Body of pancreas (tissue), 4 donors: ENCODE measurements at regions not wholly inside any gene's neighbourhood (a gene's known extent, or its start where the extent isn't known, plus 50 kb on each side); places are given as distances from the start of the nearest gene placed in this dataset.

Experiments
- ATAC-seq: fragments of 150-250 bp; one replicate; pipeline ENCODE4 v1.9.1; 2016
- DNase-seq, 4 donors: peaks; one replicate each; pipeline ENCODE4 v3.0.0-alpha.2; 2019
- H3K27ac ChIP-seq, 4 donors: fragments of 200-600 bp; sonication (generic); 1 replicate in 3 of 4; 2 replicates in 1 of 4; pipeline versions ENCODE4 v1.5.1 to v1.6.1; 2016 to 2019; ENCODE audit warnings: mild to moderate bottlenecking in 1 of 4, mixed read lengths in 1 of 4, moderate library complexity in 1 of 4
- H3K27me3 ChIP-seq, 2 donors: fragments of 200-600 bp; sonication (generic); one replicate each; pipeline ENCODE4 v1.6.0; 2016; ENCODE audit warnings: mild to moderate bottlenecking in 1 of 2
- H3K36me3 ChIP-seq, 2 donors: fragments of 200-600 bp; sonication (generic); replicated peaks in 1 of 2; 2 replicates each; pipeline ENCODE4 v1.5.1; 2016; ENCODE audit warnings: low read depth in 2 of 2; ENCODE audit not compliant: insufficient read depth in 1 of 2
- H3K4me1 ChIP-seq: fragments of 200-600 bp; sonication (generic); one replicate; pipeline ENCODE4 v1.6.0; 2016
- H3K4me3 ChIP-seq, 2 donors: fragments of 200-600 bp; sonication (generic); 1 replicate in 1 of 2; 2 replicates in 1 of 2; pipeline ENCODE4 v1.5.1; 2016 to 2019
- H3K9me3 ChIP-seq, 3 donors: fragments of 200-600 bp; sonication (generic); 1 replicate in 2 of 3; 2 replicates in 1 of 3; pipeline ENCODE4 v1.5.1; 2016
- POLR2A ChIP-seq, 3 donors: fragments of 450-650 bp; IDR thresholded peaks; one replicate each; pipeline ENCODE4 v1.6.1; 2016; ENCODE audit warnings: antibody characterized with exemption in 3 of 3, mild to moderate bottlenecking in 2 of 3
- WGBS, 2 donors: methylation state at CpG; one replicate each; pipeline ENCODE4 v1.1.5; 2017; 5-methylcytosine and 5-hydroxymethylcytosine counted together
- intact Hi-C: fragments of 100-400 bp; cut with DNase I; formaldehyde crosslinking; loops from one replicate; pipeline ENCODE4 v1.15.1; 2023
- TF ChIP-seq, protein P1 (sequence below), 7 experiments: fragments of 450-650 bp in 4 of 7; fragments of 200-600 bp in 3 of 7; sonication (generic) in 3 of 7; IDR thresholded peaks; one replicate each; pipeline ENCODE4 v1.5.1; 2016 to 2019; ENCODE audit warnings: antibody characterized with exemption in 7 of 7

DNA sequence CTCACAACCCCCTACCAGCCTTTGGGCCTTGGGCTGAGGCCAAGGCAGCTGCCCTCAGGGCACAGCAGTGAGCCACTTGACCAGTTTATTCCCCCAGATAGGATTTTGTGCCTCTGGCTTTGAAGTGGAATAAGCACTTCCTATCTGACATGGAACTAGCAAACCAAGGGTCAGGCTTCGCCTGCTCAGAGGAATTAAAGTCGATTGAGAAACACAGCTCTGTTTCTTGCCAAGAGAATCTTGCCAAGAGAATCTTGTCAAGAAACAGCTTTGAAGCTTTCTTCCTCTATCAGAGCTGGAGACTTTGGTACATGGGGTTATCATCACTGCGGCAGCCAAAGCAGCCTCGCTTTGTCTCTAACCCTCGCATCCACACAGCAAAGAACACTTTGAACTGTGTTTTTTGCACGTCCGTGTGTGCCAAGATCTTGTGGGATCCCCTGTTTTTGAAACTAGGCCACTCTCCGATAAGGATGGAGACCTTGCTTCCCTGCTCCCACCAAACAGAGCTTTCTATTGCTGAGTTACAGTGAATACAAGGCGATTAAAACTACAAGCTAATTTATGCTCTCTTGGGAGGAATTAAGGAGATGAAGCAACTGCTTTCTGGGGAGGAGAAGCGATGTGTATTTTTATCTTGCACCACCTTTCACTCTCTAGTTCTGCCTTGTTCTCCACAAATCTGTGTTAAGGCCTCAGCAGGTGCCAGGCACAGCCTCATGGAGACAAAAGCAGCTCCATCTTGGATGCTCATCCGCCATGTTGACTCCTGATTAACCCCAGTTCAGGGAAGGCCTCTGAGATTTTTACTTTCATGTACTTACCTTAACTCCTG lies 67.3 kb downstream of the RHOU start:
- no peak overlapping the region for H3K27ac ChIP-seq
- DNase-seq, result no peak

DNA sequence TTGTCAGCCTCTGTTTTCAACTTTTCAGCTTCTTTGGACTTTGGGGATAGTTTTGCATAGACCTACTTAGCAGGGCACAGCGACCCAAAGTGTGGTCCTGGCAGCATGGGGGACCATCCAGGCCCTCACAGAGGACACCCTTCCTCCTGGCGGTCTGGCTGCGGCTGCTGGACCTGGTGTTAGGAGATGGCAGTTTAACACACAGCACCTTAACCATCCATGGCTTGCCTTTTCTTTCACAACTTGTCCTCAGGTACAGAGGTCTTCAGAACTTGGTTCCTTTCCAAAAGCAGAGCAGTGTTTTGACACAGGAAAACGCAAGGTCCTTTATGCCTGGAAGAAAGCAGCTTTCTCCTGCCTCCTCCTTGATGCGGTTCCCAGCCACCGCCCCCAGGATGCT lies 68.1 kb downstream of the RHOU start:
- Histone ChIP-seq H3K4me3 (no peak overlapping the region), H3K27me3 (no peaks in the 10 kb centered on the region), H3K4me1 (no peaks in the 10 kb centered on the region), H3K27ac (no peak overlapping the region), H3K9me3 (no peaks in the 10 kb centered on the region), H3K36me3 (no peaks in the 10 kb centered on the region)
- intact Hi-C loops, result no loop called here
- no peak for ATAC-seq
- TF ChIP-seq, protein P1, sequence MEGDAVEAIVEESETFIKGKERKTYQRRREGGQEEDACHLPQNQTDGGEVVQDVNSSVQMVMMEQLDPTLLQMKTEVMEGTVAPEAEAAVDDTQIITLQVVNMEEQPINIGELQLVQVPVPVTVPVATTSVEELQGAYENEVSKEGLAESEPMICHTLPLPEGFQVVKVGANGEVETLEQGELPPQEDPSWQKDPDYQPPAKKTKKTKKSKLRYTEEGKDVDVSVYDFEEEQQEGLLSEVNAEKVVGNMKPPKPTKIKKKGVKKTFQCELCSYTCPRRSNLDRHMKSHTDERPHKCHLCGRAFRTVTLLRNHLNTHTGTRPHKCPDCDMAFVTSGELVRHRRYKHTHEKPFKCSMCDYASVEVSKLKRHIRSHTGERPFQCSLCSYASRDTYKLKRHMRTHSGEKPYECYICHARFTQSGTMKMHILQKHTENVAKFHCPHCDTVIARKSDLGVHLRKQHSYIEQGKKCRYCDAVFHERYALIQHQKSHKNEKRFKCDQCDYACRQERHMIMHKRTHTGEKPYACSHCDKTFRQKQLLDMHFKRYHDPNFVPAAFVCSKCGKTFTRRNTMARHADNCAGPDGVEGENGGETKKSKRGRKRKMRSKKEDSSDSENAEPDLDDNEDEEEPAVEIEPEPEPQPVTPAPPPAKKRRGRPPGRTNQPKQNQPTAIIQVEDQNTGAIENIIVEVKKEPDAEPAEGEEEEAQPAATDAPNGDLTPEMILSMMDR (IDR thresholded peaks at IDR 0.05), result no peak
- TF ChIP-seq POLR2A (IDR thresholded peaks at IDR 0.05), result no peak
- DNase-seq, result no peak
- WGBS, 2 donors, result 90 to 96% methylated on average over 6 of the region's 6 CpGs

More for the DNA sequence above, 67.3 kb downstream of the RHOU start:
- no peaks in the 10 kb centered on the region for H3K36me3 ChIP-seq
- no peak overlapping the region for H3K4me3 ChIP-seq
- peak; percentile 33 for ATAC-seq
- H3K27me3 ChIP-seq, result no peaks in the 10 kb centered on the region
- intact Hi-C loops, result no loop called here
- no peaks in the 10 kb centered on the region for H3K9me3 ChIP-seq
- no peak for TF ChIP-seq POLR2A (IDR thresholded peaks at IDR 0.05)
- TF ChIP-seq, protein P1 (IDR thresholded peaks at IDR 0.05), result no peak
- 79 to 87% methylated on average over 11 of the region's 11 CpGs for WGBS, 2 donors
- H3K4me1 ChIP-seq, result no peaks in the 10 kb centered on the region

DNA sequence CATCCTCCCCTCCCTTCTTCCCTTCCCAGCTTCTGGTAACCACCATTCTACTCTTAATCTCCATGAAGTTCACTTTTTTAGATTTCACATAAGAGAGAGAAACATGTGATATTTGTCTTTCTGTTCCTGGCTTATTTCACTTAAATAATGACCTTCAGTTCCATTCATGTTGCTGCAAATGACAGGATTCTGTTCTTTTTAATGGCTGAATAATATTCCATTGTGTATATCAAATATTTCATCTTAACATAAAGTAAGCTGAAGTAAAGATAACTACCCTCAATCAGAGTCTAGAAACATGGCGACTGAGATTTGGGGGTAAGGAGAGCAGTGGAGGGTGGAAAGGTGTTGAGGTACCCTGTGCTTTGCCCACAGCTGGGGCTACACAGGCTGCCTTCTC lies 68.9 kb downstream of the RHOU start:
- H3K9me3 ChIP-seq, result no peaks in the 10 kb centered on the region
- no peaks in the 10 kb centered on the region for H3K4me1 ChIP-seq
- no peaks in the 10 kb centered on the region for H3K36me3 ChIP-seq
- ATAC-seq (no peak), DNase-seq (no peak)
- intact Hi-C loops, result no loop called here
- 100% methylated on average over 1 of the region's 1 CpG for WGBS, 2 donors
- H3K27me3 ChIP-seq, result no peaks in the 10 kb centered on the region
- H3K4me3 ChIP-seq, result no peak overlapping the region
- TF ChIP-seq, protein P1 (IDR thresholded peaks at IDR 0.05), result no peak
- H3K27ac ChIP-seq, result no peak overlapping the region

DNA sequence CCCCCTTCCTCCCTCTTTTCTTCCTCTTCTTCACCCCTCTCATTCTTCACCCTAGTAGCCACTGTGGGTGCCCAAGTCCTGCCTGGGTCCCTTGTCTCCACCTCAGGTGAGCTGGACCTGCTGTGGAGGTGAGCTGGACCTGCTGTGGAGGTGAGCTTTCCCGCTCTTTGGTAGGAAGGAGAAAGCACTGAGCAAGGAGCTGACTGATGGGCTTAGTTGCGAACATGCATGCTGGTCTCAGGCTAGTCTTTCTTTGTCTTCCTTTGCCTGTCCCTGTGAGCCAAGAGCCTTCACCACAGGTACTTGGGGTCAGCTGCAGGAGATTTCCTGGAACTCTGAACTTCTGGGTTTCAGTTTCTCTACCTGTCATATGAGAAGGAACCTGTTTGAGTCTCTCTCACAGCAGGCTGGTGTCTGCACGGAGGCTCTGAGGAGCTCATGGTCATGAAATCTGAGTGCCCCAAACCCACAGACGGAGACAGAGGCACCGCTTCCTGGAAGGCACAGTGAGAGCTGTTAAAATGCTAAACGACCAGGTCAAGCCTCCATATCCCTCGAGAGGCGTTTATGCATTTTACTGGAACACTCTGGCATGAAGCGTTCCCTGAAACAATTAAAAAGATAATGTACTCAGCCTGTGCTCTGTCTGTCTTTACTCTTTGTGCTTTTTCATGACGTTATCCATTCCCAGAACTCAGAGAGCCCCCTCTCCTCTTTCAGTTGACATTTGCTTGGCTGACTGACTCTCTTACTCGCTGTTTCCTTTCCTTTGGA lies 69.5 kb downstream of the RHOU start:
- H3K9me3 ChIP-seq, result no peaks in the 10 kb centered on the region
- no peaks in the 10 kb centered on the region for H3K36me3 ChIP-seq
- intact Hi-C loops, result no loop called here
- H3K4me1 ChIP-seq, result peaks cover 2% of the 10 kb centered on the region
- ATAC-seq (no peak), DNase-seq (no peak)
- H3K27ac ChIP-seq, result no peak overlapping the region
- TF ChIP-seq, protein P1 (IDR thresholded peaks at IDR 0.05), result no peak
- TF ChIP-seq POLR2A (IDR thresholded peaks at IDR 0.05), result no peak
- WGBS, 2 donors, result 67 to 69% methylated on average over 9 to 11 of the region's 11 CpGs
- H3K4me3 ChIP-seq, result no peak overlapping the region
- no peaks in the 10 kb centered on the region for H3K27me3 ChIP-seq
